Naive B cell (primary cell): ENCODE measurements at regions not wholly inside any gene's neighbourhood (a gene's known extent, or its start where the extent isn't known, plus 50 kb on each side); places are given as distances from the start of the nearest gene placed in this dataset.

Experiments used
- ATAC-seq, 2 donors: fragments of 150-1000 bp; cut with Tn5 transposase; 2 replicates each; pipeline ENCODE4 v1.10.0; 2021; ENCODE audit warnings: low read depth in 2 of 2, mild to moderate bottlenecking in 2 of 2, moderate library complexity in 2 of 2
- DNase-seq: peaks from one replicate; pipeline ENCODE4 v3.0.0; 2022
- H3K27ac Mint-ChIP-seq, 6 donors: one replicate each; pipeline ENCODE4 v1.8.0; 2020 to 2022; ENCODE audit warnings: mild to moderate bottlenecking in 6 of 6, mixed read lengths in 6 of 6, moderate library complexity in 5 of 6, inconsistent platforms in 2 of 6
- H3K27me3 Mint-ChIP-seq, 3 donors: one replicate each; pipeline ENCODE4 v1.8.0; 2021 to 2022; ENCODE audit warnings: mixed read lengths in 3 of 3, mild to moderate bottlenecking in 1 of 3
- H3K36me3 Mint-ChIP-seq, 2 donors: one replicate each; pipeline ENCODE4 v1.8.0; 2020 to 2022; ENCODE audit warnings: mixed read lengths in 2 of 2, inconsistent platforms in 1 of 2, mild to moderate bottlenecking in 1 of 2
- H3K4me1 Mint-ChIP-seq, 3 donors: one replicate each; pipeline ENCODE4 v1.8.0; 2020 to 2022; ENCODE audit warnings: mixed read lengths in 3 of 3, inconsistent platforms in 1 of 3, mild to moderate bottlenecking in 1 of 3, moderate library complexity in 1 of 3
- H3K4me3 Mint-ChIP-seq, 8 donors: one replicate each; pipeline ENCODE4 v1.8.0; 2020 to 2022; ENCODE audit warnings: mild to moderate bottlenecking in 8 of 8, mixed read lengths in 8 of 8, moderate library complexity in 8 of 8, inconsistent platforms in 2 of 8
- H3K9me3 Mint-ChIP-seq, 7 donors: one replicate each; pipeline ENCODE4 v1.8.0; 2020 to 2022; ENCODE audit warnings: mixed read lengths in 7 of 7, mild to moderate bottlenecking in 5 of 7, inconsistent platforms in 2 of 7, moderate library complexity in 1 of 7

DNA sequence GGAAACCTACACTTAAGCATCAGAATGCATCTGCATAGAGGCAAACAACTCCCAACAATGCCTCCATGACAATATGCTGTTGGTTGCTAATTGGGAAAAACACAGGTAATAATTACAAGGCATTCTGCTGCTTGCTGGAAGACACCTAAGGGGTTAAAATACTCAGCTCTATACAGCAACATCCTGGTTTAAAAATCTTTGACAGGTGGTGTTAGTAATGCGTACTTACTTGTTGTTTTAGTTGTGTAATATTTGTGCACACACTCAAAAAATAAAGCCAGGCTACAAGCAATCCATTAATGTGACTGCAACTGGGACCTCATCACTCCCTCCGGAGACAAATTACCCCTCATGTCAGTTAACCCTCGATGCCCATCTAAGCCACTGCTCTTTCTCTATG is 126.3 kb upstream of the ELL2 start:
- H3K9me3 Mint-ChIP-seq = no peaks in the 10 kb centered on the region
- no peak overlapping the region for H3K27ac Mint-ChIP-seq
- no peak overlapping the region for H3K4me3 Mint-ChIP-seq
- no peak for ATAC-seq
- DNase-seq = no peak
- no peaks in the 10 kb centered on the region for H3K36me3 Mint-ChIP-seq
- peaks cover 0 to 11% (median 7%) of the 10 kb centered on the region in 3 donors for H3K27me3 Mint-ChIP-seq
- H3K4me1 Mint-ChIP-seq = peaks cover 4 to 7% (median 5%) of the 10 kb centered on the region in 3 donors

DNA sequence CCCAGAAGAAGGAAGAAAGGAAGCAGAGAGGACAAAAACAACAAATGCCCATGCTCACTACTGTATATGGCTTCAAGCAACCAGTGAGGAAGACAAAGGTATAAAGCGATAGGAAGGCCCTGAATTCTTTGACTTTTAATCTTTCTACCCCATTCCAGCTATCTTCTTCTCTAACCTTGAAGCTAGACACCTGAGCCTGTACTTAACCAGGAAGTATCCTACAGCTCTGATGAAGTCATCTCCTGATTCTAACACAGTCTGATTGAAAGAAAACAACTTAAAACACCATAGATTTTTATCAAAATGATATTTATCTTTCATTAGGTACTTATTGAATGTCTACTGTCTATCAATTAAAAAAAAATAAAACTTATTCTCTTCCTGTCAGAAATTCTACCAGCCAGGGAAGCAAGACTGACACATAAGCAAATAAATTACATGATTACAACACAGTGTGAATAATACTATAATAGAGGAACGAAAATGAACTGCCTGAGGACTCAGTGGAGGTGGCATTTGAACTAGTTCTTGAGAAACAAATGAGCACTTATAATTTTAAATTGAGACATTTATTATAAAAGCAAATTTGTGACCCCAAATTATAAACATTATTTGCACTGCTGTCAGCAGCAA is 123.3 kb upstream of the ELL2 start:
- H3K27ac Mint-ChIP-seq = peak overlapping the region in 1 of 6 donors; percentile 39
- no peak for ATAC-seq
- no peak for DNase-seq
- no peak overlapping the region for H3K4me3 Mint-ChIP-seq
- H3K4me1 Mint-ChIP-seq = no peaks in the 10 kb centered on the region
- peaks cover 0 to 17% (median 13%) of the 10 kb centered on the region in 3 donors for H3K27me3 Mint-ChIP-seq
- H3K9me3 Mint-ChIP-seq = no peaks in the 10 kb centered on the region
- H3K36me3 Mint-ChIP-seq = no peaks in the 10 kb centered on the region

DNA sequence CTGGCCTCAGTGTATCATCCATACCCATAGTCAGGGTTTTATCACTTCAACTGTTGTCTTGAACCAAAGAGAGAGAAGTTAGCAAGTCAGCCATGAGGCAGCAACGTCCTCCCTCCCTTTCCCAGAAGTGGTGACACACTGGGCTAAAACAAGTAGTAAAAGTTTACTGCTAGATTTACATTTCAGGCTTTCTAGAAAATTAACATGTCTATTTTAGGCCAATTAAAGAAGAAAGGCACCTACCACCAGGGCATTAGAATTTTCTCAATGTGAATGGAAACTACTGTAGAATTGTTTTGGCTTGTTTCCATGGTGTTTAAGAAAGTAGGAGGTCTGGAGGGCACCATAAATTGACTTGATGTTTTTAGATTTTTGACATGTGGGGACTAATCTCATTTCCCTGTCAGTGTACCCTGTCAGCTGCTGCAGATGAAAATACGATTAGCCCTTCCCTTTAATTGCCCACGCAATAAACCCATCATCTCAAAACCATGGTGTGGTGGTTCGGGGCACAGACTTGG is 121.8 kb upstream of the ELL2 start:
- ATAC-seq (no peak), DNase-seq (no peak)
- Mint-ChIP-seq H3K36me3 (no peaks in the 10 kb centered on the region), H3K4me3 (no peak overlapping the region), H3K27ac (no peak overlapping the region), H3K27me3 (peaks cover 0 to 17% (median 13%) of the 10 kb centered on the region in 3 donors), H3K4me1 (no peaks in the 10 kb centered on the region), H3K9me3 (no peaks in the 10 kb centered on the region)

DNA sequence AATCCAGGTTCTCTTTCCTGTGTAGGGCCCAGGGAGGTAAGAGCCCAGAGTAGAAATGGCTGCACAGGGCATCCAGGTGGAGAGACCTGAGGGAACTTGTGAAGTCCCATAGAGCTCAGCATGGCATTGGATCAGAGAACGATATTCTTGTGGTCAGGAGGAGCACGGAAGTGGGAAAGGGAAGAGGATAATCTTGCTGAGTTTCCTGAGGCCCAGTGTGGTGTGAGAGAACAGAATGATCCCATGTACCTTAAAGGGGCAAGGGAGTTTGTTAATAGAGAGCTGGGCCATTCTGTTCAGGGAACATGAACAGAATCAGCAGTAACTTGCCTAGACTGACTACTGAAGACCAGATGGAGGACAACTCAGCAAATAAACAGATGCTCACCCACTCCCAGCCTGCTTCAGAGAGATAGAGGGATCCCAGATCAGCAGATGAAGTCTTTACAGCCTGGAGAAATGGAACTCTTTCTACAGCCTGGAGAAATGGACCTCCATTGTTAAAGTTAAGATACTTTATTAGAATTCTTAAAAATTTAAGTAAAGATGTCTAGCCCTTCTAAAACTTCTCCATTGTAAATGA is 119.7 kb upstream of the ELL2 start:
- no peak for DNase-seq
- H3K36me3 Mint-ChIP-seq = no peaks in the 10 kb centered on the region
- no peak for ATAC-seq
- no peaks in the 10 kb centered on the region for H3K4me1 Mint-ChIP-seq
- H3K27ac Mint-ChIP-seq = no peak overlapping the region
- H3K27me3 Mint-ChIP-seq = peaks cover 0 to 17% (median 13%) of the 10 kb centered on the region in 3 donors
- no peaks in the 10 kb centered on the region for H3K9me3 Mint-ChIP-seq
- H3K4me3 Mint-ChIP-seq = no peak overlapping the region

DNA sequence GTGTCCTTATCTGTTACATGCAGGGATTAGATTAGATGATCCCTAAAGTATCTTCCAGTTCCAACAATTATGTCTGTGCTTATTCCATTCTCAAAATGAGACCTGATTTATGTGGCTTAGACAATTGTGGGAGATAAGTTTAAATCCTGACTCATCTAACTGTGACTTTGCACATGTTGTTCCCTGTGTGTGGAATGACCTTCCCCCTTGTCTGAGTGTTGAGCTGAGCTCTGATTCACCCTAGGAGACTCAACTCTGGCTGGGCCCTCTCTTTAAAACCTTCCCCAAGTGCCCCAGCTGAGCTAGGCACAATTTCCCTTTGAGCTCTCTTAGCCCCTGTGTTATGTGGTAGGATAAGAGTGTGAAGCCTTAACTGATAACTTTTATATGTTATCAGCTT is 118.9 kb upstream of the ELL2 start:
- no peaks in the 10 kb centered on the region for H3K4me1 Mint-ChIP-seq
- H3K36me3 Mint-ChIP-seq = no peaks in the 10 kb centered on the region
- DNase-seq (no peak), ATAC-seq (no peak)
- no peak overlapping the region for H3K27ac Mint-ChIP-seq
- peaks cover 0 to 17% (median 13%) of the 10 kb centered on the region in 3 donors for H3K27me3 Mint-ChIP-seq
- no peaks in the 10 kb centered on the region for H3K9me3 Mint-ChIP-seq
- H3K4me3 Mint-ChIP-seq = no peak overlapping the region

DNA sequence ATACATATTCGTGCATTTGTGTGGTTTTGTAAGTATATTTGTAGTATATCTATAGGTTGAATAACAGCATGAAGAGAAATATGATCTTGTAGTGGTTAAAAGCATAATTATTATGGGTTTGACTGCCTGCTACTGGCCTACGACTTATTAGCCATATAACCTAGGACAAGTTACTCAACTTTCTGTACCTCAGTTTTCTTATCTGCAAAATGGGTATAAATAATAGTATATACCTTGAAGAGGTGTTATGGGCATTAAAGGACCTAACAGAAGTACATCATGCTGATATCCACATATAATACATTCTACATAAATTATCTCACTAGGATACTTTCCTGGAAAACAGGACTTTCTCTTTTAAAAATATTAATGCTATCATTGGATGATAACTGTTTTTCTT is 118.3 kb upstream of the ELL2 start:
- DNase-seq = no peak
- H3K9me3 Mint-ChIP-seq = no peaks in the 10 kb centered on the region
- no peaks in the 10 kb centered on the region for H3K4me1 Mint-ChIP-seq
- ATAC-seq = no peak
- H3K4me3 Mint-ChIP-seq = no peak overlapping the region
- peaks cover 0 to 17% (median 13%) of the 10 kb centered on the region in 3 donors for H3K27me3 Mint-ChIP-seq
- H3K36me3 Mint-ChIP-seq = no peaks in the 10 kb centered on the region
- H3K27ac Mint-ChIP-seq = no peak overlapping the region

DNA sequence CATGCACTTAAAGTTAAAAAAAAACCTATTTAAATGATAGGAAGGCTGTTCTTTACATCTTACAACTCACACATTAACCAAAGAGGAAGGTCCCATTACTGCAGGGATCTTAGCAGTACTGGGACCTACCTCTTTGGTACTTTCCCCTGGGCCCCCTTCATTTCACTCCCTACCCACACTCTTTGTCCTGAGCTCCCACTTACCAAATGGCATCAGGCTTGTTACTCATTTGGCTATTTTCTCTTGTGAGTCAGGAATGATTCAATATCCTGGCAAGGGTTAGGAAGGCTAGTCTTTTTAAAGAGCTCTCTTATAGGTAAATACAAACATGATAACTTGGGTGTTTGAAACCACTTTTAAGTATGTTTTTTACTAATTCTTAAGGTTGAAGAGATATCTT is 117.4 kb upstream of the ELL2 start:
- Mint-ChIP-seq H3K36me3 (no peaks in the 10 kb centered on the region), H3K4me1 (no peaks in the 10 kb centered on the region), H3K9me3 (no peaks in the 10 kb centered on the region), H3K27me3 (peaks cover 0 to 13% (median 6%) of the 10 kb centered on the region in 3 donors), H3K27ac (no peak overlapping the region), H3K4me3 (no peak overlapping the region)
- no peak for DNase-seq
- no peak for ATAC-seq

DNA sequence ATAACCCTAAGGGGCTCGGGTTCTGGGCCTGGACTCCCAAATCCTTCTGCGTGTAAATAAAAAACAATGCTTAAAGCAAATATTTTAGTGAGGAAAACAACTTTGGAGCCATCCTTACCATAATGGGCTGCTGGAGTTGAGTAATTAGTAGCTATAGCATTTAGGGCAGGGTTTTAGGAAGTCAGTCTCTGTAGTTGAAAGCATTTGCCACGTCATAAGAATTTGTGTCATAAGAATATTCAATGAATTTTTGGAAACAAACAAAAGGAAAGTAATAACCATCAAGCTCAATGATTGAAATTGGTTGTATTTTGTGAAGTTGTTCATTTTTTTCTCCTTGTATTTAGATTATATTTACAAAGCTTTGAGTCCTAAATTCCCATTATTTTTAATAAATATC is 114.8 kb upstream of the ELL2 start:
- H3K27me3 Mint-ChIP-seq = peaks cover 0 to 9% (median 0%) of the 10 kb centered on the region in 3 donors
- H3K4me1 Mint-ChIP-seq = no peaks in the 10 kb centered on the region
- H3K4me3 Mint-ChIP-seq = no peak overlapping the region
- no peak overlapping the region for H3K27ac Mint-ChIP-seq
- no peaks in the 10 kb centered on the region for H3K9me3 Mint-ChIP-seq
- DNase-seq = no peak
- ATAC-seq = no peak
- no peaks in the 10 kb centered on the region for H3K36me3 Mint-ChIP-seq

DNA sequence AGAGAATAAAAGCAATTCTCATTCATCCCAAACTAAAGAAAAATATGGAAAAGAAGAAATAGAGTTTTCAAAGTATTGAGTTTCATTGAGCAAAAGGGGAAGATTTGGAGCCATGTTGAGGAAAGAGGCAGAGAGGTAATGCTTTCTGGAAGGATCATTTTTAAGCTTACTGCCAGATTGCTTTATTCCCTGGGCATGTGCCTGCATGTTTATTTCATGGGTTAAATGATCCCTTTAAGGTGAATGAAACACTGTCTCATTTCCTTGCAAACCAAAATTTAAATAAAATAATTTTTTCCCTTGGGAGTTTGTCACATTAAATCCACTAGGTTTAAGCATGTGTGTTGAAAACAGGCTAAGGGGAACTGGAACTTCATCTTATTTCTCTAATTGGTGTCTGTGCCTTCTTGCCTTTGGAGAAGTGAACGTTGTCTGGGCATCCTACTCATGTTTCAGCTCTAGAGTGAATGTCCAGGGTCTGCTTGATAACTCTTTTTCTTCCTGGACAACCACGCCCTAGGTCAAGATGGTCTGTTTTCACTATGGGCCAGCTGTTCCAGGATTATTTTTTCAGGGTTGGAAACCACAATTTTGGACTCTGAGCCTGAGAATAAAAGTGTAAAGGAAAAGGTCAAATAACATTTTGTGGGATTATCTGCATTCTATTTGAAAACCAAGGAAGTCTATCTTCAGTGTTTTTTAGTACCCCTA is 114.1 kb upstream of the ELL2 start:
- Mint-ChIP-seq H3K4me3 (no peak overlapping the region), H3K9me3 (no peaks in the 10 kb centered on the region), H3K27me3 (peaks cover 0 to 2% (median 0%) of the 10 kb centered on the region in 3 donors), H3K4me1 (no peaks in the 10 kb centered on the region), H3K27ac (no peak overlapping the region), H3K36me3 (no peaks in the 10 kb centered on the region)
- ATAC-seq = no peak
- no peak for DNase-seq

DNA sequence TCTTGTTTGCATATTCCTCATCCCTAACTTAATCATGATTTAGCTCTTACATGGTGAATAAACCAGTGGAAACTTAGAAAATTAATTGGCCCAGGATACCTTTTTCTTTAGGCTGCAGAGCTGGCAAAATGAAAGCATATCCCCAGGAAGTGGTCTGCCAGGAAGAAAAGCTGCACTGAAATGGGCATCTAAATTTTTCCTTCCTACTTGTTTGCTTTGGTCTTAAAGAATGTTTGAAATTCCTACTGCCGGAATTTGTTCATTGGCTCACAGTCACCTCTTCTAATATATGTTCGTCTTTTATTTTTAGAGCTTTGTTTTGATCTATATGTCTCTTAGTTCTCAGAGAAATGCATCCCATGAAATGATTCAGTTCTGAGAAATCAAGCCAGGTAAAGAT is 113.2 kb upstream of the ELL2 start:
- ATAC-seq = no peak
- Mint-ChIP-seq H3K36me3 (no peaks in the 10 kb centered on the region), H3K27ac (no peak overlapping the region), H3K4me3 (no peak overlapping the region), H3K9me3 (no peaks in the 10 kb centered on the region), H3K27me3 (no peaks in the 10 kb centered on the region), H3K4me1 (no peaks in the 10 kb centered on the region)
- no peak for DNase-seq

DNA sequence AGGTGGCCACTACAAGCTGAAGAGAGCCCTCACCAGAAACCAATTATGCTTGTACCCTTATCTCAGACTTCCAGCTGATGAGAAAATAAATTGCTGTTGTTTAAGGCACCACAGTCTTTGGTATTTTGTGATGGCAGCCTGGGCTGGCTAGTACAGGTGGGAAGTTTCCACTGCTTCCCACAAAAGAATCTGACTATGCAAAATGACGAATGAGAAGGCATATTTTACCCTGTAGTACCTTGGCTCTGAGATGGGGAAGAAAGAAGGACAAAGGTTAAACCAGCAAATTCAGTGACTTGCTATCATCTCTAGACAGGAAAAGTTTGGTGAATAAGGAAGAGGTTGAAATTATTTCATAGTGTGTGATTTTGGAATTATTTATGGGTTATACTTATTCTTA is 112.8 kb upstream of the ELL2 start:
- H3K9me3 Mint-ChIP-seq = no peaks in the 10 kb centered on the region
- no peaks in the 10 kb centered on the region for H3K4me1 Mint-ChIP-seq
- DNase-seq (no peak), ATAC-seq (no peak)
- H3K27me3 Mint-ChIP-seq = no peaks in the 10 kb centered on the region
- no peaks in the 10 kb centered on the region for H3K36me3 Mint-ChIP-seq
- no peak overlapping the region for H3K4me3 Mint-ChIP-seq
- H3K27ac Mint-ChIP-seq = no peak overlapping the region

DNA sequence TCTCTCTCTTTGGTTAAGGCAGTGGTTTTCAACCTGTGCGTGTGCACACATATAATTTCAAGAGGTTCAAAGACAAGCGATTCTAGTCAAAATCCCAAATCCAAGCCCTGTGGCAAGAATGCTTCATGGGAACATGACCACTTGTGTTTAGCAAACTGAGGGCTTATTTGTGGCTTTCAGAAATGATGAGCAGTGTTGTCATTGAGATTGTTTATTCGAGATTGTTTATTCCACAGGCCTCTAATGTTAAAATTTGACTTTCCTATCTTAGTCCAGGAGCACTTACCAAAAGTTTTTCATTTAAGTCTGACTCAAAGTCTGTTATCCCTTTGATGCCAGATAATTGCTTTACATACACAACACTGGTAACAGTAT is 111.1 kb upstream of the ELL2 start:
- no peaks in the 10 kb centered on the region for H3K9me3 Mint-ChIP-seq
- H3K27ac Mint-ChIP-seq = peak overlapping the region in 1 of 6 donors; percentile 7
- ATAC-seq = no peak
- no peak overlapping the region for H3K4me3 Mint-ChIP-seq
- no peaks in the 10 kb centered on the region for H3K4me1 Mint-ChIP-seq
- no peaks in the 10 kb centered on the region for H3K27me3 Mint-ChIP-seq
- no peak for DNase-seq
- H3K36me3 Mint-ChIP-seq = no peaks in the 10 kb centered on the region

DNA sequence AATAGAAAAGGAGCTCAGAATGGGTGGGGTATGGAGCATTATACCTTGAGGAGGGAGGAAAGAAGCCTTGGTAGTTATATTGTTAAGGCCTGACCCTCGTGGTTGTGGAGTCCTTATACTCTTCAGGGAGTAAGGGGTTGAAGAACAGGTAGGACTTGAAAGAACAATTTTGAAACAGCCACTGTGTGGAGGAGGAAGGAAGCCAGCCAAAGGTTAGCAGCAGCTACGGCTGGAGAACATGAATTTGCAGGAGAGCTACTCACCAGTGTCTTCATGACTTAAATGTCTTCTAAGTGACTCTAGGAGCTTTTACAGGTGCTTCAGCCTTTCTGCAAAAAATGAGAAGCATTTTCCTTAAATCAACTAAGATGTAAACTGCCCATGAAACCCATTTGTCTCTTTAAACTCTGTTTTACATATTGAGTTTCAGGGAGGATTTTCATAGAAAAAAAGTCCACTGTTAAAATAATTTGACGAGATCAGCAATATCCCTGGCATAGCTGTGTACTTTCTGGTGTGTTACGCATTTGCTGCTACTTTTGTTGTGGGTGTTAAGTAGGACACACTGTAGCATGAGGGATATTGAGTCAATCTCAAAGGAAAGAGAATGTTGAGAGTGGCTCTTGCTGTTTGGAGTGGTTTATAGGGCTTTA is 110.6 kb upstream of the ELL2 start:
- no peaks in the 10 kb centered on the region for H3K27me3 Mint-ChIP-seq
- no peak for ATAC-seq
- peak overlapping the region in 2 of 6 donors; percentile 25 to 39 for H3K27ac Mint-ChIP-seq
- no peaks in the 10 kb centered on the region for H3K36me3 Mint-ChIP-seq
- H3K4me1 Mint-ChIP-seq = no peaks in the 10 kb centered on the region
- H3K4me3 Mint-ChIP-seq = no peak overlapping the region
- DNase-seq = no peak
- H3K9me3 Mint-ChIP-seq = no peaks in the 10 kb centered on the region
